Mesendoderm (in vitro differentiated cells): ENCODE measurements at regions not wholly inside any gene's neighbourhood (a gene's known extent, or its start where the extent isn't known, plus 50 kb on each side); places are given as distances from the start of the nearest gene placed in this dataset.
A peak's percentile ranks its signal among the peaks of the same experiment; 100 is the strongest.

Experiments
- DNase-seq: peaks from one replicate; pipeline ENCODE4 v3.0.0; 2013
- H2AK5ac ChIP-seq: 2 replicates; pipeline ENCODE4 v1.6.1; 2013; ENCODE audit warnings: low read length, inconsistent platforms
- H2BK120ac ChIP-seq: 2 replicates; pipeline ENCODE4 v1.6.1; 2013; ENCODE audit warnings: low read depth, mild to moderate bottlenecking, low read length, moderate library complexity, mixed read lengths
- H2BK15ac ChIP-seq: replicated peaks from 2 replicates; pipeline ENCODE4 v1.6.1; 2013; ENCODE audit warnings: low read depth, mild to moderate bottlenecking, moderate library complexity
- H2BK5ac ChIP-seq: 2 replicates; pipeline ENCODE4 v1.6.1; 2013; ENCODE audit warnings: low read length, inconsistent platforms
- H3K18ac ChIP-seq: 2 replicates; pipeline ENCODE4 v1.6.1; 2013; ENCODE audit warnings: mild to moderate bottlenecking, low read length, mixed read lengths
- H3K23ac ChIP-seq: one replicate; pipeline ENCODE4 v1.6.1; 2013; ENCODE audit warnings: low read length
- H3K27ac ChIP-seq: 2 replicates; pipeline ENCODE4 v1.5.1; 2013; ENCODE audit warnings: low read depth, mild to moderate bottlenecking, inconsistent platforms, low read length, moderate library complexity
- H3K27me3 ChIP-seq: 2 replicates; pipeline ENCODE4 v1.6.1; 2013; ENCODE audit warnings: low read length, control low read depth, mild to moderate bottlenecking, inconsistent platforms; ENCODE audit not compliant: insufficient read depth, poor library complexity
- H3K36me3 ChIP-seq: 2 replicates; pipeline ENCODE4 v1.6.1; 2013; ENCODE audit warnings: low read length, inconsistent platforms; ENCODE audit not compliant: control insufficient read depth, insufficient read depth
- H3K4ac ChIP-seq: one replicate; pipeline ENCODE4 v1.6.1; 2013; ENCODE audit warnings: low read depth, mild to moderate bottlenecking, low read length, moderate library complexity
- H3K4me1 ChIP-seq: 2 replicates; pipeline ENCODE4 v1.6.1; 2013; ENCODE audit warnings: low read depth, low read length, inconsistent platforms; ENCODE audit not compliant: control insufficient read depth
- H3K4me2 ChIP-seq: 2 replicates; pipeline ENCODE4 v1.6.1; 2013; ENCODE audit warnings: low read length
- H3K4me3 ChIP-seq: 2 replicates; pipeline ENCODE4 v1.5.1; 2013; ENCODE audit warnings: mild to moderate bottlenecking, low read length
- H3K56ac ChIP-seq: one replicate; pipeline ENCODE4 v1.6.1; 2013; ENCODE audit warnings: low read length
- H3K79me1 ChIP-seq: 2 replicates; pipeline ENCODE4 v1.6.1; 2013; ENCODE audit warnings: low read length, inconsistent platforms
- H3K79me2 ChIP-seq: 2 replicates; pipeline ENCODE4 v1.6.1; 2013; ENCODE audit warnings: mild to moderate bottlenecking, low read length; ENCODE audit not compliant: control insufficient read depth, insufficient read depth
- H3K9ac ChIP-seq: 2 replicates; pipeline ENCODE4 v1.6.1; 2013; ENCODE audit warnings: low read length, inconsistent platforms
- H4K5ac ChIP-seq: one replicate; pipeline ENCODE4 v1.6.1; 2013; ENCODE audit warnings: low read length
- H4K8ac ChIP-seq: one replicate; pipeline ENCODE4 v1.6.1; 2013; ENCODE audit warnings: low read depth, mild to moderate bottlenecking, control low read depth, low read length, moderate library complexity
- WGBS: extraction: QIAGEN DNeasy Blood & Tissue Kit; methylation state at CpG from one replicate; pipeline ENCODE4 v1.1.7; 2013; ENCODE audit warnings: low lambda C conversion rate, missing lambda C conversion rate; ENCODE audit not compliant: insufficient coverage; ENCODE audit errors: extremely low coverage; 5-methylcytosine and 5-hydroxymethylcytosine counted together

DNA sequence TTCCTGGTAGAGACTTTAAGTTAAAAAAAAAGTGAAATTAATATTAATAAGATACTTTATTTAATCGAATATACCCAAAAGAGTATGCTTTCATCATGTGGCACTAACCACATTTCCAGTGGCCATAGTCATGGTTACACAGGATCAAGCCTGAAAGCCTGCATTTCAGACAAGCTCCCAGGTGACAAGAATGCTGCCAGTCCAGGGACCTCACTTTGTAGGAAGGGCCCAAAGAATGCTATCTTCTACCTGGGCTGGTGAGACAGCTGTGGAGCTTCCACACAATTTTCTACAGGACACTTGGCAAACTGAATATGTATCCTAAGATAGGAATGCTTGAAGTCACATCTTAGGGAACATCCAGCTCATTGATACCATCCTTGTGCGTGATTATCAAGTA lies 203.8 kb downstream of the AUH start:
- H3K4ac ChIP-seq, result no peak overlapping the region
- no peaks in the 10 kb centered on the region for H3K27me3 ChIP-seq
- H3K36me3 ChIP-seq, result no peaks in the 10 kb centered on the region
- no peak overlapping the region for H2BK15ac ChIP-seq
- no peak for DNase-seq
- no peak overlapping the region for H3K23ac ChIP-seq
- H2BK5ac ChIP-seq, result no peak overlapping the region
- no peak overlapping the region for H4K8ac ChIP-seq
- H3K79me1 ChIP-seq, result no peaks in the 10 kb centered on the region
- H3K56ac ChIP-seq, result no peak overlapping the region
- H3K4me3 ChIP-seq, result no peak overlapping the region
- no peaks in the 10 kb centered on the region for H3K79me2 ChIP-seq
- no peak overlapping the region for H3K4me2 ChIP-seq
- H3K18ac ChIP-seq, result no peak overlapping the region
- no peak overlapping the region for H4K5ac ChIP-seq
- peaks cover under 1% of the 10 kb centered on the region for H3K4me1 ChIP-seq
- no CpG with 5 or more reads among the region's 2 CpGs for WGBS
- H3K27ac ChIP-seq, result no peak overlapping the region
- no peak overlapping the region for H2AK5ac ChIP-seq
- no peak overlapping the region for H3K9ac ChIP-seq
- H2BK120ac ChIP-seq, result no peak overlapping the region

DNA sequence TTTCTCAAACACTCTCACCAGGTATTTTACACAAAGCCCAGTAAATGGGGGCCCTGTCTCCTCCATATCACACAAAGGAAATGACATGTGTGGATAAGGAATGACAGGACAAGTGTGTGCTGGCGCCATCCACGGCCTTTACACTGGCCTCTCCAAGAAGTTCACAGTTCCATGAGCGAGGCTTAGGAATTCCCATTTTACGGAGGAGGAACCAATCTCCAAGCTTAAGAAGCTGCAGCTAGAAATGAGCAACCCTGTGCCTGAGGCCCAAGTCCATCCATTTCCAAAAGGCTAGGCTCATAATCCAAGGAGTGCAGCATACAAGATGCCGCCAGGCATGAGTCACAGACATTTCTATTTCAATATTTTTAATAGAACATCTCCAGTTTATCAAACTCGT lies 203.4 kb downstream of the AUH start:
- Histone ChIP-seq H3K79me1 (no peaks in the 10 kb centered on the region), H3K56ac (no peak overlapping the region), H3K36me3 (no peaks in the 10 kb centered on the region), H3K23ac (no peak overlapping the region), H2BK5ac (no peak overlapping the region), H3K4me2 (no peak overlapping the region), H3K4me3 (no peak overlapping the region), H4K5ac (no peak overlapping the region), H2BK15ac (no peak overlapping the region), H4K8ac (no peak overlapping the region), H3K79me2 (no peaks in the 10 kb centered on the region), H2BK120ac (no peak overlapping the region), H2AK5ac (no peak overlapping the region), H3K27ac (no peak overlapping the region), H3K18ac (no peak overlapping the region), H3K27me3 (no peaks in the 10 kb centered on the region), H3K4ac (no peak overlapping the region), H3K9ac (no peak overlapping the region), H3K4me1 (peaks cover 2% of the 10 kb centered on the region)
- no CpG with 5 or more reads among the region's 6 CpGs for WGBS
- DNase-seq, result no peak

DNA sequence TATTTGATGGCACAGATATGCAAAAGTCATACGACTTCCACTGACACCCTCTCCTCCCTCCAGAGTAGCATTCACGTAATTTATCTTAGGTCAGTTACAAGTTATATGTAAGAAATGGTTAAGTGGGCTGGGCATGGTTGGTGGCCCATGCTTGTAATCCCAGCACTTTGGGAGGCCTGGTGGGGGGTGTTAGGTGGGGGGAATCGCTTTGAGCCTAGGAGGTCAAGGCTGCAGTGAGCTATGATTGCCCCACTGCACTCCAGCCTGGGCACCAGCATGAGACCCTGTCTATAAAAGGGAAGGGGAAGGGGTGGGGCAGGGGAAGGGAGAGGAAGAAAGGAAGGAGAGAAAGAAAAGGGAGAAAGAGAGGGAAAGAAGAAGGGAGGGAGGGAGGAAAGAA lies 202.8 kb downstream of the AUH start:
- Histone ChIP-seq H3K4me3 (no peak overlapping the region), H3K18ac (no peak overlapping the region), H4K8ac (no peak overlapping the region), H4K5ac (no peak overlapping the region), H3K56ac (peak overlapping the region; percentile 86), H3K27me3 (no peaks in the 10 kb centered on the region), H3K9ac (no peak overlapping the region), H3K4me2 (no peak overlapping the region), H2BK15ac (no peak overlapping the region), H3K4ac (no peak overlapping the region), H3K36me3 (no peaks in the 10 kb centered on the region), H3K27ac (no peak overlapping the region), H3K79me1 (no peaks in the 10 kb centered on the region), H2BK5ac (no peak overlapping the region), H3K79me2 (no peaks in the 10 kb centered on the region), H2BK120ac (no peak overlapping the region), H3K23ac (no peak overlapping the region), H3K4me1 (peaks cover 2% of the 10 kb centered on the region), H2AK5ac (no peak overlapping the region)
- DNase-seq, result no peak
- WGBS, result no CpG with 5 or more reads among the region's 3 CpGs

DNA sequence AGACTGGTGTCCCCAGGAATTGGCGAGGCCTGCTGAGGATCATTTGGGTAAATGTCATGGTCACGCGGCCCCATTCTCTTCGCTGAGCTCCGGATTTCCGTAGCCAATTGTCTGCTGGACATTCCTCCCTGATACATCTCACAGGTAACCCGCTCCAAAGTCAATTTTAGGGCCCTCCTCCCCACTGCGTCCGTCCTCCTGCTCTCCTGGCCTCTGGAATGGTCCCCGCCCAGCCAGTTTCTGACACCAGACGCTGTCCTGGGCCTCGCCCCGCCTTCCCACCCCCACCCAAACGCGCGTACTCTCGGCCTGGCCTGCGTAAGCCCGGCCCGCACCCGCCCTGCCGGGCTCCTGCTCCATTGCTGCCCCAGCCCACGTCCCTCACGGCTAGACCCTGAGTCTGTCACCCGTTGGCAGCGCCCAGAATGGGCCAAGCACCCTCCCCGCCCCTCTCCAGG lies 202.0 kb downstream of the AUH start:
- H3K27ac ChIP-seq, result no peak overlapping the region
- peak overlapping the region; percentile 53 for H3K9ac ChIP-seq
- no peaks in the 10 kb centered on the region for H3K36me3 ChIP-seq
- no peak overlapping the region for H2BK120ac ChIP-seq
- no peak overlapping the region for H3K4me2 ChIP-seq
- peaks cover 2% of the 10 kb centered on the region for H3K4me1 ChIP-seq
- no peak overlapping the region for H3K4ac ChIP-seq
- H4K8ac ChIP-seq, result no peak overlapping the region
- H3K4me3 ChIP-seq, result no peak overlapping the region
- no peaks in the 10 kb centered on the region for H3K79me1 ChIP-seq
- H4K5ac ChIP-seq, result no peak overlapping the region
- H3K18ac ChIP-seq, result peak overlapping the region; percentile 15
- peak overlapping the region; percentile 86 for H3K56ac ChIP-seq
- peak; percentile 75 for DNase-seq
- H2AK5ac ChIP-seq, result no peak overlapping the region
- H2BK15ac ChIP-seq, result no peak overlapping the region
- no peaks in the 10 kb centered on the region for H3K79me2 ChIP-seq
- H2BK5ac ChIP-seq, result no peak overlapping the region
- no peak overlapping the region for H3K23ac ChIP-seq
- WGBS, result no CpG with 5 or more reads among the region's 27 CpGs
- no peaks in the 10 kb centered on the region for H3K27me3 ChIP-seq

DNA sequence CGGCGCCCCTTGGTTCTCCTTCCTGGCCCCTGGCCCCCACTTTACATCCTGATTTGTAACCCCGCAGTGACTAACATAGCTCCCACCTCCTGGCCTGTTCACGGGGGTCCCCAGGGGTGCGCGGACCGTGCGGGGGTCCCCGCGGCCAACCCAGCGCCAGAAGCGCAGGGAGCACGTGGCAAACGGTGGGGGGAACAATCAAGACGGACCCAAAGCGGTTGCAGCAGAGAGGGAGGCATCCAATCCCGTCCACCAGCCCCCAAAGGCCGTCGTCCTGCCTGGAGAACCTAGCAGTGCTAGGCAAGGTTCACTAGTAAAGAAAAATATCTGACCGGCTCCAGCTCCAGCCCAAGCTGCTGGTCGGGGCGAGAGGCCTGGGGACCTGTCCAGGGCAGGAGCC lies 201.5 kb downstream of the AUH start:
- no peaks in the 10 kb centered on the region for H3K36me3 ChIP-seq
- H4K5ac ChIP-seq, result no peak overlapping the region
- H2BK120ac ChIP-seq, result no peak overlapping the region
- H3K4me3 ChIP-seq, result no peak overlapping the region
- H3K9ac ChIP-seq, result peak overlapping the region; percentile 35
- no peak overlapping the region for H3K4me2 ChIP-seq
- no peak overlapping the region for H2BK15ac ChIP-seq
- peaks cover 2% of the 10 kb centered on the region for H3K4me1 ChIP-seq
- peak overlapping the region; percentile 22 for H3K4ac ChIP-seq
- peak overlapping the region; percentile 15 for H3K18ac ChIP-seq
- no CpG with 5 or more reads among the region's 22 CpGs for WGBS
- no peak overlapping the region for H2AK5ac ChIP-seq
- no peaks in the 10 kb centered on the region for H3K27me3 ChIP-seq
- H2BK5ac ChIP-seq, result no peak overlapping the region
- no peak overlapping the region for H4K8ac ChIP-seq
- H3K79me1 ChIP-seq, result no peaks in the 10 kb centered on the region
- no peaks in the 10 kb centered on the region for H3K79me2 ChIP-seq
- H3K56ac ChIP-seq, result peak overlapping the region; percentile 86
- peak; percentile 28 for DNase-seq
- H3K23ac ChIP-seq, result no peak overlapping the region
- no peak overlapping the region for H3K27ac ChIP-seq
